H1 (cell line): ENCODE measurements at regions not wholly inside any gene's neighbourhood (a gene's known extent, or its start where the extent isn't known, plus 50 kb on each side); places are given as distances from the start of the nearest gene placed in this dataset.

Experiments
- BACH1 ChIP-seq: IDR thresholded peaks from 2 replicates; pipeline ENCODE4 v1.6.1; 2012; ENCODE audit warnings: low read length, improper control_type of control experiment
- CHD2 ChIP-seq: IDR thresholded peaks from 2 replicates; pipeline ENCODE4 v1.6.1; 2012; ENCODE audit warnings: low read length, improper control_type of control experiment
- CHD7 ChIP-seq: fragments of 300-600 bp; sonication (generic); IDR thresholded peaks from 2 replicates; pipeline ENCODE4 v1.7.1; 2012; ENCODE audit warnings: low read length, moderate library complexity, mild to moderate bottlenecking, inconsistent platforms; ENCODE audit not compliant: insufficient replicate concordance
- JUN ChIP-seq: IDR thresholded peaks from 2 replicates; pipeline ENCODE4 v1.6.1; 2011; ENCODE audit warnings: low read depth, mild to moderate bottlenecking, improper control_type of control experiment, low read length
- NRF1 ChIP-seq: IDR thresholded peaks from 2 replicates; pipeline ENCODE4 v1.6.1; 2011; ENCODE audit warnings: mild to moderate bottlenecking, low read depth, low read length, improper control_type of control experiment
- RNF2 ChIP-seq: fragments of 200-900, 300-1000 bp; sonication (generic); IDR thresholded peaks from 2 replicates; pipeline ENCODE4 v1.7.1; 2016; ENCODE audit warnings: borderline replicate concordance, low read depth, mild to moderate bottlenecking, antibody characterized with exemption, low read length; ENCODE audit not compliant: poor library complexity, severe bottlenecking; ENCODE audit errors: missing control alignments
- SAP30 ChIP-seq: fragments of 300-600 bp; sonication (generic); IDR thresholded peaks from 2 replicates; pipeline ENCODE4 v1.7.1; 2012; ENCODE audit warnings: low read length, moderate library complexity, mild to moderate bottlenecking, inconsistent platforms; ENCODE audit not compliant: insufficient read depth, insufficient replicate concordance
- TF ChIP-seq, protein P1 (sequence below): IDR thresholded peaks from 2 replicates; pipeline ENCODE4 v1.6.1; 2012; ENCODE audit warnings: inconsistent platforms

DNA sequence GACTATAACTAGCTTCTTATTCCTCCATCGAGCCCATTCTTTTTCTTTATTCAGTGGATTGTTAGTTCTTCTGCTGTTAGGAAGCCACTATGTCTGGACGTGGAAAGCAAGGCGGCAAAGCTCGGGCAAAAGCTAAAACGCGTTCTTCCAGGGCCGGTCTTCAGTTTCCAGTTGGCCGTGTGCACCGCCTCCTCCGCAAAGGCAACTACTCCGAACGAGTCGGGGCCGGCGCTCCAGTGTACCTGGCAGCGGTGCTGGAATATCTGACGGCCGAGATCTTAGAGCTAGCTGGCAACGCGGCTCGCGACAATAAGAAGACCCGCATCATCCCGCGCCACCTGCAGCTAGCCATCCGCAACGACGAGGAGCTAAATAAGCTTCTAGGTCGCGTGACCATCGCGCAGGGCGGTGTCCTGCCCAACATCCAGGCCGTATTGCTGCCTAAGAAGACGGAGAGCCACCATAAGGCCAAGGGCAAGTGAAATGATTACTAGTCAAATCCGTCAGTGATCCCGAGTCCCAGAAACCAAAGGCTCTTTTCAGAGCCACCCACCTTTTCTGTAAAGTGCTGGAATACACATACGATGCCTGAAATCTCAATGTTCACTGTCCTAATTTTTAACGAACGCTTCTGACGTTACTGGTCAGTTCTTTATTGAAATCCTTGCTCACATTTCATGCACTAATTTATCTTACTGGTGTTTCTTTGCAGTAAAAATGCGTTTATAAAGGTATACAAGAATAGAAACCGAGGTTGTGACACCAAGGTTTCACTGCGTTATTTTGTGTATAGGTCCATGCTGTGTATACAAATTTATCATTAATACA, 129.9 kb downstream of the HFE start (continued):
- TF ChIP-seq NRF1 (no peak), CHD7 (peak; percentile 79), JUN (no peak), RNF2 (no peak), CHD2 (peak; percentile 46), SAP30 (no peak), BACH1 (no peak; the same call in 1 of the 2 replicates)
- TF ChIP-seq, protein P1, sequence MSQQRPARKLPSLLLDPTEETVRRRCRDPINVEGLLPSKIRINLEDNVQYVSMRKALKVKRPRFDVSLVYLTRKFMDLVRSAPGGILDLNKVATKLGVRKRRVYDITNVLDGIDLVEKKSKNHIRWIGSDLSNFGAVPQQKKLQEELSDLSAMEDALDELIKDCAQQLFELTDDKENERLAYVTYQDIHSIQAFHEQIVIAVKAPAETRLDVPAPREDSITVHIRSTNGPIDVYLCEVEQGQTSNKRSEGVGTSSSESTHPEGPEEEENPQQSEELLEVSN: no peak
